ENCODE measurements at regions not wholly inside any gene's neighbourhood (a gene's known extent, or its start where the extent isn't known, plus 50 kb on each side); places are given as distances from the start of the nearest gene placed in this dataset.

GRCh38 chr4:53959343-53960120, 104.9 kb downstream of the CHIC2 start:
- intact Hi-C loops (cut with micrococcal nuclease), result no loop called here
- Histone ChIP-seq H3K27me3 (ENCODE audit: low read depth) (no peaks in the 10 kb centered on the region), H3K4me1 (no peaks in the 10 kb centered on the region), H3K27ac (replicated peaks) (no peak overlapping the region), H3K9me3 (replicated peaks) (no peaks in the 10 kb centered on the region), H3K4me3 (no peak overlapping the region), H3K36me3 (no peaks in the 10 kb centered on the region)
- no peak for TF ChIP-seq CTCF (IDR thresholded peaks at IDR 0.05; ENCODE audit: borderline replicate concordance)
- no peak for DNase-seq

GRCh38 chr4:53956454-53956853, 108.0 kb downstream of the CHIC2 start:
- intact Hi-C loops (cut with micrococcal nuclease), result no loop called here
- Histone ChIP-seq H3K4me3 (no peak overlapping the region), H3K4me1 (no peaks in the 10 kb centered on the region), H3K27me3 (ENCODE audit: low read depth) (no peaks in the 10 kb centered on the region), H3K9me3 (replicated peaks) (no peaks in the 10 kb centered on the region), H3K27ac (replicated peaks) (no peak overlapping the region), H3K36me3 (no peaks in the 10 kb centered on the region)
- no peak for TF ChIP-seq CTCF (IDR thresholded peaks at IDR 0.05; ENCODE audit: borderline replicate concordance)
- no peak for DNase-seq

- TF ChIP-seq CTCF (IDR thresholded peaks at IDR 0.05; ENCODE audit: borderline replicate concordance), result no peak
- Histone ChIP-seq H3K9me3 (replicated peaks) (no peaks in the 10 kb centered on the region), H3K36me3 (no peaks in the 10 kb centered on the region), H3K27ac (replicated peaks) (no peak overlapping the region), H3K4me3 (no peak overlapping the region), H3K27me3 (ENCODE audit: low read depth) (no peaks in the 10 kb centered on the region), H3K4me1 (no peaks in the 10 kb centered on the region)
- intact Hi-C loops (cut with micrococcal nuclease), result no loop called here
- DNase-seq, result no peak
Measured at GRCh38 chr4:53956053-53956452, 108.4 kb downstream of the CHIC2 start.

GRCh38 chr4:53951414-53951813, 113.0 kb downstream of the CHIC2 start:
- TF ChIP-seq CTCF (IDR thresholded peaks at IDR 0.05; ENCODE audit: borderline replicate concordance), result no peak
- no peak for DNase-seq
- intact Hi-C loops (cut with micrococcal nuclease), result no loop called here
- H3K4me1 ChIP-seq, result no peaks in the 10 kb centered on the region
- no peaks in the 10 kb centered on the region for H3K36me3 ChIP-seq
- H3K27ac ChIP-seq (replicated peaks), result no peak overlapping the region
- H3K27me3 ChIP-seq (ENCODE audit: low read depth), result no peaks in the 10 kb centered on the region
- no peak overlapping the region for H3K4me3 ChIP-seq
- no peaks in the 10 kb centered on the region for H3K9me3 ChIP-seq (replicated peaks)

GRCh38 chr4:53943345-53944085, 120.9 kb downstream of the CHIC2 start:
- Histone ChIP-seq H3K9me3 (replicated peaks) (peaks cover 25% of the 10 kb centered on the region), H3K27ac (replicated peaks) (no peak overlapping the region), H3K4me1 (no peaks in the 10 kb centered on the region), H3K4me3 (no peak overlapping the region), H3K36me3 (no peaks in the 10 kb centered on the region), H3K27me3 (ENCODE audit: low read depth) (no peaks in the 10 kb centered on the region)
- intact Hi-C loops (cut with micrococcal nuclease), result no loop called here
- TF ChIP-seq CTCF (IDR thresholded peaks at IDR 0.05; ENCODE audit: borderline replicate concordance), result no peak
- no peak for DNase-seq
